Omental fat pad (tissue), 3 donors: ENCODE measurements at regions not wholly inside any gene's neighbourhood (a gene's known extent, or its start where the extent isn't known, plus 50 kb on each side); places are given as distances from the start of the nearest gene placed in this dataset.

Experiments
- ATAC-seq: fragments of 150-250 bp; one replicate; pipeline ENCODE4 v1.9.1; 2016; ENCODE audit warnings: mild to moderate bottlenecking, moderate library complexity; ENCODE audit not compliant: low FRiP score
- DNase-seq: peaks from one replicate; pipeline ENCODE4 v3.0.0-alpha.2; 2019; ENCODE audit warnings: low spot score
- CTCF ChIP-seq, 3 donors: fragments of 450-650 bp; IDR thresholded peaks; one replicate each; pipeline ENCODE4 v1.5.1; 2016 to 2017; ENCODE audit warnings: antibody characterized with exemption in 3 of 3, mild to moderate bottlenecking in 3 of 3, moderate library complexity in 2 of 3

- DNase-seq = no peak
- TF ChIP-seq CTCF (IDR thresholded peaks at IDR 0.05) = no peak
- no peak for ATAC-seq
Observed at GRCh38 chr16:86639354-86639753, 61.0 kb downstream of the FOXL1 start.

- DNase-seq = no peak
- ATAC-seq = no peak
- TF ChIP-seq CTCF (IDR thresholded peaks at IDR 0.05) = no peak
Observed at GRCh38 chr16:86640265-86640843, 62.0 kb downstream of the FOXL1 start.

DNA sequence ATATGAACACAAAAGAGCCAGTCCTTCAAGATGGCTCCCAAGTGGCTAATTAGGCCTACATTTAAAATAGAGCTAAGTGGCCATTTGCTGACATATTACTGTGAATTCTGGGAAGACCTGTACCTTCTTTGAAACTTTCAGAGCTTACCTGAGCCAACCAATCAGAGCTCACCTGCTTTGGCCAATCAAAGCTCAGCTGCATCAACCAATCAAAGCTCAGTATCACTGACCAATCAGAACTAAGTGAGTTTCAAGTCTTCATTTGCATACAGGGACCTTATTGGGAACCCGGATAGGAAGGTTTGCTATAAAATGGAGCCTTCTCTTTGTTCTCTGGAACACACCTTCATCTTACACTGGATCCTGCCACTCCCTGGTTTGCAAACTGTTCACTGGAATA lies 63.7 kb downstream of the FOXL1 start:
- TF ChIP-seq CTCF (IDR thresholded peaks at IDR 0.05) = no peak
- DNase-seq (no peak), ATAC-seq (no peak)

- ATAC-seq (no peak), DNase-seq (no peak)
- no peak for TF ChIP-seq CTCF (IDR thresholded peaks at IDR 0.05)
Observed at GRCh38 chr16:86643671-86644070, 65.3 kb downstream of the FOXL1 start.

GRCh38 chr16:86647561-86647960 lies 69.2 kb downstream of the FOXL1 start:
- no peak for ATAC-seq
- DNase-seq = no peak
- TF ChIP-seq CTCF (IDR thresholded peaks at IDR 0.05) = no peak

GRCh38 chr16:86649875-86650274 lies 71.5 kb downstream of the FOXL1 start:
- no peak for ATAC-seq
- no peak for TF ChIP-seq CTCF (IDR thresholded peaks at IDR 0.05)
- no peak for DNase-seq

GRCh38 chr16:86651013-86651627 lies 72.8 kb downstream of the FOXL1 start:
- DNase-seq = no peak
- ATAC-seq = no peak
- no peak for TF ChIP-seq CTCF (IDR thresholded peaks at IDR 0.05)
